Cardiac muscle cell (in vitro differentiated cells and primary cell): ENCODE measurements at regions not wholly inside any gene's neighbourhood (a gene's known extent, or its start where the extent isn't known, plus 50 kb on each side); places are given as distances from the start of the nearest gene placed in this dataset.
A peak's percentile ranks its signal among the peaks of the same experiment; 100 is the strongest.

Experiments
- DNase-seq, 2 donors: peaks; one replicate each; pipeline versions ENCODE4 v3.0.0 to v3.0.0-alpha.2; 2010 to 2017; ENCODE audit warnings: low read depth in 1 of 2, low spot score in 1 of 2
- H3K27ac ChIP-seq: fragments of 200-600 bp; sonication (generic); 2 replicates; pipeline ENCODE4 v1.5.1; 2016
- H3K27me3 ChIP-seq: fragments of 200-600 bp; sonication (generic); 2 replicates; pipeline ENCODE4 v1.6.0; 2016; ENCODE audit warnings: control low read depth
- H3K36me3 ChIP-seq: fragments of 200-600 bp; sonication (generic); 2 replicates; pipeline ENCODE4 v1.5.1; 2016; ENCODE audit warnings: control low read depth
- H3K4me1 ChIP-seq: fragments of 200-600 bp; sonication (generic); 2 replicates; pipeline ENCODE4 v1.8.1; 2017; ENCODE audit warnings: low read depth, mild to moderate bottlenecking, mixed run types
- H3K4me3 ChIP-seq: fragments of 200-600 bp; sonication (generic); 2 replicates; pipeline ENCODE4 v1.5.1; 2016; ENCODE audit warnings: mild to moderate bottlenecking
- H3K9me3 ChIP-seq: fragments of 200-600 bp; sonication (generic); 2 replicates; pipeline ENCODE4 v1.5.1; 2017; ENCODE audit warnings: low read depth, mild to moderate bottlenecking, control low read depth
- CTCF ChIP-seq: IDR thresholded peaks from 2 replicates; pipeline ENCODE4 v1.5.1; 2012; ENCODE audit warnings: low read depth, mild to moderate bottlenecking, low read length

GRCh38 chr3:75089841-75090240, 475.4 kb upstream of the CNTN3 start:
- Histone ChIP-seq H3K36me3 (no peaks in the 10 kb centered on the region), H3K9me3 (no peaks in the 10 kb centered on the region), H3K27me3 (no peaks in the 10 kb centered on the region)

GRCh38 chr3:75101329-75102147, 487.1 kb upstream of the CNTN3 start:
- TF ChIP-seq CTCF: no peak
- no peaks in the 10 kb centered on the region for H3K27me3 ChIP-seq
- H3K4me1 ChIP-seq: no peaks in the 10 kb centered on the region
- DNase-seq: peak in 1 of 2 donors; percentile 51
- no peaks in the 10 kb centered on the region for H3K36me3 ChIP-seq
- H3K9me3 ChIP-seq: no peaks in the 10 kb centered on the region
- no peak overlapping the region for H3K4me3 ChIP-seq
- H3K27ac ChIP-seq: no peak overlapping the region

More at GRCh38 chr3:75089841-75090240, 475.4 kb upstream of the CNTN3 start:
- Histone ChIP-seq H3K4me3 (no peak overlapping the region), H3K4me1 (no peaks in the 10 kb centered on the region), H3K27ac (no peak overlapping the region)
- TF ChIP-seq CTCF: no peak
- no peak for DNase-seq

- H3K36me3 ChIP-seq: no peaks in the 10 kb centered on the region
- H3K4me3 ChIP-seq: no peak overlapping the region
- H3K9me3 ChIP-seq: no peaks in the 10 kb centered on the region
- TF ChIP-seq CTCF: no peak
- no peaks in the 10 kb centered on the region for H3K27me3 ChIP-seq
- DNase-seq: no peak
- no peaks in the 10 kb centered on the region for H3K4me1 ChIP-seq
- H3K27ac ChIP-seq: no peak overlapping the region
Observed at GRCh38 chr3:75110741-75111140, 496.3 kb upstream of the CNTN3 start.

GRCh38 chr3:75115695-75116094, 501.2 kb upstream of the CNTN3 start:
- no peak for TF ChIP-seq CTCF

GRCh38 chr3:75118779-75119178, 504.3 kb upstream of the CNTN3 start:
- no peaks in the 10 kb centered on the region for H3K4me1 ChIP-seq
- DNase-seq: no peak
- no peak overlapping the region for H3K4me3 ChIP-seq
- no peaks in the 10 kb centered on the region for H3K27me3 ChIP-seq
- H3K36me3 ChIP-seq: no peaks in the 10 kb centered on the region
- TF ChIP-seq CTCF: no peak
- H3K9me3 ChIP-seq: no peaks in the 10 kb centered on the region
- H3K27ac ChIP-seq: no peak overlapping the region

More at GRCh38 chr3:75115695-75116094, 501.2 kb upstream of the CNTN3 start:
- Histone ChIP-seq H3K36me3 (no peaks in the 10 kb centered on the region), H3K4me1 (no peaks in the 10 kb centered on the region), H3K9me3 (no peaks in the 10 kb centered on the region), H3K27ac (no peak overlapping the region), H3K4me3 (no peak overlapping the region), H3K27me3 (no peaks in the 10 kb centered on the region)
- no peak for DNase-seq
